GM18858 (cell line): ENCODE measurements at regions not wholly inside any gene's neighbourhood (a gene's known extent, or its start where the extent isn't known, plus 50 kb on each side); places are given as distances from the start of the nearest gene placed in this dataset.

Experiments used
- ATAC-seq: cut with Tn5 transposase; IDR thresholded peaks from one replicate; pipeline ENCODE4 v1.9.1; 2021; ENCODE audit not compliant: unreplicated experiment

GRCh38 chr9:91090130-91090410 lies 271.6 kb downstream of the AUH start:
- ATAC-seq, result no peak

- no peak for ATAC-seq
Measured at GRCh38 chr9:91092214-91092613, 269.5 kb downstream of the AUH start.

GRCh38 chr9:91094324-91095088 lies 267.2 kb downstream of the AUH start:
- ATAC-seq, result no peak

- no peak for ATAC-seq
Measured at GRCh38 chr9:91098203-91098850, 263.4 kb downstream of the AUH start.

GRCh38 chr9:91099436-91099835 lies 262.3 kb downstream of the AUH start:
- ATAC-seq, result no peak

GRCh38 chr9:91100878-91101450 lies 260.8 kb downstream of the AUH start:
- ATAC-seq, result no peak

GRCh38 chr9:91101611-91102168 lies 260.0 kb downstream of the AUH start:
- no peak for ATAC-seq

GRCh38 chr9:91102269-91102668 lies 259.4 kb downstream of the AUH start:
- ATAC-seq, result no peak

- no peak for ATAC-seq
Measured at GRCh38 chr9:91103931-91104330, 257.8 kb downstream of the AUH start.

- ATAC-seq, result no peak
Measured at GRCh38 chr9:91106415-91107081, 255.2 kb downstream of the AUH start.

- ATAC-seq, result no peak
Measured at GRCh38 chr9:91111226-91111625, 250.5 kb downstream of the AUH start.

- ATAC-seq, result no peak
Measured at GRCh38 chr9:91111876-91112275, 249.8 kb downstream of the AUH start.

GRCh38 chr9:91113016-91113415 lies 248.7 kb downstream of the AUH start:
- no peak for ATAC-seq

GRCh38 chr9:91114450-91114849 lies 247.3 kb downstream of the AUH start:
- ATAC-seq, result no peak

- no peak for ATAC-seq
Measured at GRCh38 chr9:91116211-91116610, 245.5 kb downstream of the AUH start.

GRCh38 chr9:91116711-91117110 lies 245.0 kb downstream of the AUH start:
- no peak for ATAC-seq

- ATAC-seq, result no peak
Measured at GRCh38 chr9:91117474-91117891, 244.2 kb downstream of the AUH start.

GRCh38 chr9:91117959-91118703 lies 243.6 kb downstream of the AUH start:
- ATAC-seq, result no peak

GRCh38 chr9:91118704-91119025 lies 243.1 kb downstream of the AUH start:
- no peak for ATAC-seq

- ATAC-seq, result no peak
Measured at GRCh38 chr9:91119142-91119541, 242.6 kb downstream of the AUH start.

- ATAC-seq, result no peak
Measured at GRCh38 chr9:91119679-91120078, 242.0 kb downstream of the AUH start.
